HEK293T (cell line): ENCODE measurements at regions not wholly inside any gene's neighbourhood (a gene's known extent, or its start where the extent isn't known, plus 50 kb on each side); places are given as distances from the start of the nearest gene placed in this dataset.

Source experiments
- CTCF ChIA-PET: fragments of 350-600 bp; formaldehyde crosslinking; extraction: SDS; loops from one replicate; lab custom pipeline; 2021; ENCODE audit warnings: antibody characterized with exemption, inconsistent platforms; lab: Yijun Ruan, JAX
- POLR2A ChIA-PET: fragments of 350-600 bp; formaldehyde crosslinking; extraction: SDS; loops from one replicate; lab custom pipeline; 2020; ENCODE audit warnings: antibody characterized with exemption, inconsistent platforms; lab: Yijun Ruan, JAX
- DNase-seq: peaks from one replicate; pipeline ENCODE4 v3.0.0; 2012; ENCODE audit warnings: mixed read lengths; ENCODE audit errors: extremely low spot score
- ARNT ChIP-seq: fragments of 450-650 bp; IDR thresholded peaks from 2 replicates; pipeline ENCODE4 v1.6.1; 2017; ENCODE audit warnings: mild to moderate bottlenecking
- BHLHE40 ChIP-seq: fragments of 450-650 bp; IDR thresholded peaks from 2 replicates; pipeline ENCODE4 v1.6.1; 2016; ENCODE audit warnings: mild to moderate bottlenecking, moderate library complexity, borderline replicate concordance
- CTBP1 ChIP-seq: fragments of 450-650 bp; IDR thresholded peaks from 2 replicates; pipeline ENCODE4 v1.6.1; 2016; ENCODE audit warnings: borderline replicate concordance
- ELF4 ChIP-seq: fragments of 450-650 bp; IDR thresholded peaks from 2 replicates; pipeline ENCODE4 v1.6.1; 2017; ENCODE audit warnings: antibody characterized with exemption
- FOXA1 ChIP-seq: fragments of 450-650 bp; IDR thresholded peaks from 2 replicates; pipeline ENCODE4 v1.6.1; 2016; ENCODE audit warnings: mild to moderate bottlenecking
- FOXK2 ChIP-seq: fragments of 450-650 bp; IDR thresholded peaks from 2 replicates; pipeline ENCODE4 v1.6.1; 2016; ENCODE audit warnings: mild to moderate bottlenecking
- FOXM1 ChIP-seq: fragments of 450-650 bp; IDR thresholded peaks from 2 replicates; pipeline ENCODE4 v1.6.1; 2017; ENCODE audit warnings: mild to moderate bottlenecking, borderline replicate concordance
- HDGF ChIP-seq: fragments of 450-650 bp; IDR thresholded peaks from 2 replicates; pipeline ENCODE4 v1.6.1; 2017; ENCODE audit warnings: antibody characterized with exemption, borderline replicate concordance
- L3MBTL2 ChIP-seq: fragments of 450-650 bp; conservative IDR thresholded peaks from 2 replicates; pipeline ENCODE4 v1.6.1; 2016; ENCODE audit warnings: mild to moderate bottlenecking
- LEF1 ChIP-seq: fragments of 450-650 bp; IDR thresholded peaks from 2 replicates; pipeline ENCODE4 v1.6.1; 2017; ENCODE audit warnings: mild to moderate bottlenecking, borderline replicate concordance
- NFRKB ChIP-seq: fragments of 450-650 bp; IDR thresholded peaks from 2 replicates; pipeline ENCODE4 v1.6.1; 2016; ENCODE audit warnings: mild to moderate bottlenecking, moderate library complexity
- PKNOX1 ChIP-seq: fragments of 450-650 bp; IDR thresholded peaks from 2 replicates; pipeline ENCODE4 v1.6.1; 2016
- SP1 ChIP-seq: fragments of 450-650 bp; IDR thresholded peaks from 2 replicates; pipeline ENCODE4 v1.6.1; 2017
- SUZ12 ChIP-seq: fragments of 450-650 bp; IDR thresholded peaks from 2 replicates; pipeline ENCODE4 v1.6.1; 2016; ENCODE audit warnings: mild to moderate bottlenecking
- TARDBP ChIP-seq: fragments of 450-650 bp; IDR thresholded peaks from 2 replicates; pipeline ENCODE4 v1.6.1; 2016
- ZNF384 ChIP-seq: fragments of 450-650 bp; IDR thresholded peaks from 2 replicates; pipeline ENCODE4 v1.6.1; 2016

GRCh38 chr4:182155806-182156205 is 87.4 kb upstream of the TENM3 start:
- TF ChIP-seq L3MBTL2, result no peak
- TF ChIP-seq ZNF384, result no peak
- TF ChIP-seq BHLHE40, result no peak
- TF ChIP-seq ARNT, result no peak
- TF ChIP-seq FOXM1, result no peak
- ChIA-PET CTCF (interaction anchor here (0.6 kb wide), 1 partner anchor 1246 kb away, joined by 8 read pairs; no protein-coding TSS in a partner anchor), POLR2A (no interaction called here)
- DNase-seq, result no peak

DNA sequence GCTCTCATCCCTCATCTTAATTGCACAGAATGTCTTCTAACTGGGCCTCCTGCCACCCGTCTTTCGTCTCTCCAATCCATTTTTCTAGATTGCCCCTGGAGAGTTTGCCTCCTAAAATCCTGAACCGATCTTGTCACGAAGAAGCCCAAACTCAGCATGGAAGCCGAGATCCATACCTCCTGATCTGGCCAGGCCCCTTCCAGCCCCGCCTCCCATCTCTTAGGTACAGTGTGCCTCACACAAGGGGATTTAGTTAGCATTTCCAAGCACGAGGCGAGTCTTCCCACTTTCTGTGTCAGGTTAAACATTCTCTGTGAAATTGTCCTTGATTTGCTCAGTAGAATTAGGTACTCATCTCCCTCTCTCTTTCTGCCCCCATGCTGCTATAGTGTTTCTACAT is 80.0 kb upstream of the TENM3 start:
- ChIA-PET CTCF (no interaction called here), POLR2A (no interaction called here)
- DNase-seq, result no peak
- TF ChIP-seq L3MBTL2, result no peak
- TF ChIP-seq TARDBP, result no peak
- no peak for TF ChIP-seq FOXK2
- TF ChIP-seq LEF1, result no peak
- no peak for TF ChIP-seq BHLHE40
- no peak for TF ChIP-seq HDGF
- no peak for TF ChIP-seq FOXA1
- TF ChIP-seq CTBP1, result no peak
- TF ChIP-seq PKNOX1, result no peak
- no peak for TF ChIP-seq ARNT
- no peak for TF ChIP-seq SP1
- TF ChIP-seq FOXM1, result no peak
- TF ChIP-seq SUZ12, result no peak
- TF ChIP-seq ELF4, result no peak

- DNase-seq, result no peak
- TF ChIP-seq L3MBTL2 (no peak), FOXA1 (no peak), FOXK2 (no peak), TARDBP (no peak), SUZ12 (no peak), LEF1 (no peak), HDGF (no peak), ZNF384 (no peak), ARNT (no peak)
- POLR2A ChIA-PET, result interaction anchor here (0.8 kb wide), 1 partner anchor 24 kb away, joined by 4 read pairs; no protein-coding TSS in a partner anchor
- CTCF ChIA-PET, result no interaction called here
Measured at GRCh38 chr4:182169572-182169971, 73.6 kb upstream of the TENM3 start.

DNA sequence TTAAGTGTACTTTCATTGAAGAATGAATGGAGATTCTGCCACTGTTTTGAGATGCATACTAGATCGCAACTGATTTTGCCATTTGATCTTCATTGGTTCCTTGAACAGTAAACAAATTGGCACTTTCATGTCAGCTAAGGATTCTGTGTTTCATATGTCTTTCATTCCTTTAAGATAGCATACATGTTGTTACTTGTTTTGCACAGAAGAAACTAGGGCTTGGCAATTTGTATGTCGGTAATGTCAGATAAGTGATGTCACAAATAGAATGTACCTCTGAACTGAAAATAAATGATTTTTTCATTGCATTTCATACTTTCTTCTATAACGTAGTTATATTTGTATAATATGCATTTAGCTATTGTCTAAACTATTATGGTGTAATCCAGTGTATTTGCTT is 73.2 kb upstream of the TENM3 start:
- no peak for DNase-seq
- ChIA-PET CTCF (no interaction called here), POLR2A (interaction anchor here (0.8 kb wide), 1 partner anchor 25 kb away, joined by 4 read pairs; no protein-coding TSS in a partner anchor)
- TF ChIP-seq LEF1 (no peak), SUZ12 (no peak), NFRKB (no peak), ARNT (no peak), TARDBP (no peak), ELF4 (no peak), CTBP1 (no peak), L3MBTL2 (no peak), PKNOX1 (no peak), HDGF (no peak)

GRCh38 chr4:182170417-182170935 is 72.7 kb upstream of the TENM3 start:
- TF ChIP-seq SP1 (no peak), FOXK2 (no peak), BHLHE40 (no peak), FOXM1 (no peak), FOXA1 (no peak), ZNF384 (no peak), ELF4 (no peak), SUZ12 (no peak), PKNOX1 (no peak), HDGF (no peak), TARDBP (no peak), NFRKB (no peak), ARNT (no peak), LEF1 (no peak), CTBP1 (no peak), L3MBTL2 (no peak)
- DNase-seq, result no peak
- ChIA-PET CTCF (no interaction called here), POLR2A (no interaction called here)

DNA sequence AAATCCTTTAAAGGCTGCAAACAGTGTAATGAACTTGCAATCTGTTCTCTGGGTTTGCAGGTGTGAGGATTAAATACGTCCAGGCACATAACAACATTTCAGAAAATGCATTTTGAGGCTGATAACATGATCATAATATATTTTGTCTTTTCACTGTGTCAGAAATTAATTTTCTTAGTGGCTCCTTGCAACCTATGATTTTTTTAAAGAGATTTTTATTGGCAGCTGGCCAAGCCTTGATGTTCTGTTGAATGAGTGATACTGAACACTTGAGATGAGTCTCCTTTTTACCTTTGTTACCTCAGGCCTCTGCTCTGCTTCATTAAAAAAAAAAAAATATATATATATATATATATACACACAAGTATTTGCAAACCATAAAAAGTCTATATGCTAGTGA is 68.2 kb upstream of the TENM3 start:
- CTCF ChIA-PET, result interaction anchor here (0.6 kb wide), 1 partner anchor 79 kb away, joined by 3 read pairs; no protein-coding TSS in a partner anchor
- no peak for TF ChIP-seq TARDBP
- TF ChIP-seq LEF1, result no peak
- no peak for TF ChIP-seq ZNF384
- TF ChIP-seq SP1, result no peak
- TF ChIP-seq ARNT, result no peak
- no peak for TF ChIP-seq NFRKB
- TF ChIP-seq SUZ12, result no peak
- no peak for TF ChIP-seq HDGF
- no peak for TF ChIP-seq CTBP1
- no peak for TF ChIP-seq BHLHE40
- TF ChIP-seq L3MBTL2, result no peak
- no peak for TF ChIP-seq FOXM1
- TF ChIP-seq ELF4, result no peak
- TF ChIP-seq FOXA1, result no peak
- DNase-seq, result no peak
- POLR2A ChIA-PET, result interaction anchor here (0.9 kb wide), 1 partner anchor 9 kb away, joined by 3 read pairs; no protein-coding TSS in a partner anchor
